Activated naive CD4-positive, alpha-beta T cell treated with anti-CD3 and anti-CD28 coated beads, Interleukin-2, amount 50 U/mL, for 24 hours (primary cell): ENCODE measurements at regions not wholly inside any gene's neighbourhood (a gene's known extent, or its start where the extent isn't known, plus 50 kb on each side); places are given as distances from the start of the nearest gene placed in this dataset.

ENCODE experiments used
- H3K27ac Mint-ChIP-seq: one replicate; pipeline ENCODE4 v1.8.0; 2021; ENCODE audit warnings: mild to moderate bottlenecking, mixed read lengths
- H3K27me3 Mint-ChIP-seq: one replicate; pipeline ENCODE4 v1.8.0; 2021; ENCODE audit warnings: mixed read lengths
- H3K36me3 Mint-ChIP-seq: one replicate; pipeline ENCODE4 v1.8.0; 2021; ENCODE audit warnings: mixed read lengths
- H3K4me1 Mint-ChIP-seq: one replicate; pipeline ENCODE4 v1.8.0; 2021; ENCODE audit warnings: mixed read lengths
- H3K4me3 Mint-ChIP-seq: one replicate; pipeline ENCODE4 v1.8.0; 2021; ENCODE audit warnings: mild to moderate bottlenecking, mixed read lengths
- H3K9me3 Mint-ChIP-seq: one replicate; pipeline ENCODE4 v1.8.0; 2021; ENCODE audit warnings: mixed read lengths

- Mint-ChIP-seq H3K27me3 (no peaks in the 10 kb centered on the region), H3K27ac (no peak overlapping the region), H3K36me3 (no peaks in the 10 kb centered on the region), H3K4me1 (no peaks in the 10 kb centered on the region), H3K9me3 (no peaks in the 10 kb centered on the region), H3K4me3 (no peak overlapping the region)
Measured at GRCh38 chr5:143471666-143472464, 68.4 kb upstream of the NR3C1 start.

- Mint-ChIP-seq H3K27ac (no peak overlapping the region), H3K36me3 (no peaks in the 10 kb centered on the region), H3K27me3 (no peaks in the 10 kb centered on the region), H3K9me3 (no peaks in the 10 kb centered on the region), H3K4me1 (no peaks in the 10 kb centered on the region), H3K4me3 (no peak overlapping the region)
Measured at GRCh38 chr5:143471041-143471509, 67.6 kb upstream of the NR3C1 start.

GRCh38 chr5:143470120-143470519, 66.6 kb upstream of the NR3C1 start:
- H3K27me3 Mint-ChIP-seq: no peaks in the 10 kb centered on the region
- H3K36me3 Mint-ChIP-seq: no peaks in the 10 kb centered on the region

GRCh38 chr5:143469125-143469524, 65.6 kb upstream of the NR3C1 start:
- H3K27me3 Mint-ChIP-seq: no peaks in the 10 kb centered on the region
- no peaks in the 10 kb centered on the region for H3K36me3 Mint-ChIP-seq
- H3K4me3 Mint-ChIP-seq: no peak overlapping the region
- H3K9me3 Mint-ChIP-seq: no peaks in the 10 kb centered on the region
- H3K27ac Mint-ChIP-seq: no peak overlapping the region
- H3K4me1 Mint-ChIP-seq: no peaks in the 10 kb centered on the region

More at GRCh38 chr5:143470120-143470519, 66.6 kb upstream of the NR3C1 start:
- no peak overlapping the region for H3K27ac Mint-ChIP-seq
- H3K4me3 Mint-ChIP-seq: no peak overlapping the region
- no peaks in the 10 kb centered on the region for H3K9me3 Mint-ChIP-seq
- no peaks in the 10 kb centered on the region for H3K4me1 Mint-ChIP-seq

GRCh38 chr5:143466632-143467031, 63.1 kb upstream of the NR3C1 start:
- Mint-ChIP-seq H3K27ac (no peak overlapping the region), H3K9me3 (no peaks in the 10 kb centered on the region), H3K36me3 (no peaks in the 10 kb centered on the region), H3K27me3 (no peaks in the 10 kb centered on the region), H3K4me1 (no peaks in the 10 kb centered on the region), H3K4me3 (no peak overlapping the region)

GRCh38 chr5:143464723-143465490, 61.4 kb upstream of the NR3C1 start:
- no peak overlapping the region for H3K27ac Mint-ChIP-seq

GRCh38 chr5:143462431-143462830, 58.9 kb upstream of the NR3C1 start:
- Mint-ChIP-seq H3K9me3 (no peaks in the 10 kb centered on the region), H3K27ac (no peak overlapping the region), H3K36me3 (no peaks in the 10 kb centered on the region), H3K4me3 (no peak overlapping the region), H3K4me1 (no peaks in the 10 kb centered on the region), H3K27me3 (no peaks in the 10 kb centered on the region)

More at GRCh38 chr5:143464723-143465490, 61.4 kb upstream of the NR3C1 start:
- H3K4me3 Mint-ChIP-seq: no peak overlapping the region
- H3K27me3 Mint-ChIP-seq: no peaks in the 10 kb centered on the region
- H3K9me3 Mint-ChIP-seq: no peaks in the 10 kb centered on the region
- H3K4me1 Mint-ChIP-seq: no peaks in the 10 kb centered on the region
- H3K36me3 Mint-ChIP-seq: no peaks in the 10 kb centered on the region

GRCh38 chr5:143459433-143459832, 55.9 kb upstream of the NR3C1 start:
- no peaks in the 10 kb centered on the region for H3K9me3 Mint-ChIP-seq
- no peak overlapping the region for H3K27ac Mint-ChIP-seq
- no peaks in the 10 kb centered on the region for H3K27me3 Mint-ChIP-seq
- H3K36me3 Mint-ChIP-seq: no peaks in the 10 kb centered on the region
- no peaks in the 10 kb centered on the region for H3K4me1 Mint-ChIP-seq
- no peak overlapping the region for H3K4me3 Mint-ChIP-seq

GRCh38 chr5:143456952-143457547, 53.6 kb upstream of the NR3C1 start:
- Mint-ChIP-seq H3K27me3 (no peaks in the 10 kb centered on the region), H3K27ac (no peak overlapping the region), H3K4me3 (no peak overlapping the region)

GRCh38 chr5:143454936-143455516, 51.5 kb upstream of the NR3C1 start:
- Mint-ChIP-seq H3K9me3 (no peaks in the 10 kb centered on the region), H3K4me1 (no peaks in the 10 kb centered on the region), H3K27ac (no peak overlapping the region), H3K27me3 (no peaks in the 10 kb centered on the region), H3K36me3 (no peaks in the 10 kb centered on the region), H3K4me3 (no peak overlapping the region)

More at GRCh38 chr5:143456952-143457547, 53.6 kb upstream of the NR3C1 start:
- Mint-ChIP-seq H3K9me3 (no peaks in the 10 kb centered on the region), H3K36me3 (no peaks in the 10 kb centered on the region), H3K4me1 (no peaks in the 10 kb centered on the region)

- Mint-ChIP-seq H3K4me1 (no peaks in the 10 kb centered on the region), H3K27ac (no peak overlapping the region), H3K36me3 (no peaks in the 10 kb centered on the region), H3K27me3 (no peaks in the 10 kb centered on the region), H3K9me3 (no peaks in the 10 kb centered on the region), H3K4me3 (no peak overlapping the region)
Measured at GRCh38 chr5:143453720-143454119, 50.2 kb upstream of the NR3C1 start.
